ENCODE measurements at regions not wholly inside any gene's neighbourhood (a gene's known extent, or its start where the extent isn't known, plus 50 kb on each side); places are given as distances from the start of the nearest gene placed in this dataset.

DNA sequence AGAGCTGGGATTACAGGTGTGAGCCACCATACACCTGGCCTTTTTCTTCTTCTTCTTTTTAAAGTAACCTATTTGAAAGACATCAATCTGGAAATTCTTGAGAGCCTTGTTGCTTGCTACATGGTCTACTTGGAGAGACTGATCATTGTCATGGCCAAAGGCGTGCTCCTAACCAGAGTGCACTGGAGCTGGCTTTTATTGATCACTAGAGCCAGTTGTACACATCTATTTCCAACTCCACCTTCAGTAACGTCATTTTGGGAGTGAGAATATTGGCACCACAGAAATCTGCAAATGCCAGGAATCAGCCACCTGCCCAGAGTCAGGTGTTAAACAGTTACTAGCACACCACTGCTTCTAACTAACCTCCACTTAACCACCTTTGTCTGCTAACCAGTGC is 735.1 kb downstream of the TYW1 start:
- ChIA-PET POLR2A (no interaction called here), CTCF (no interaction called here)
- no peak for DNase-seq (ENCODE audit: low read depth, low spot score)
- no peak overlapping the region for H3K4me3 ChIP-seq (ENCODE audit: low read depth, low read length)
- TF ChIP-seq, protein P1, sequence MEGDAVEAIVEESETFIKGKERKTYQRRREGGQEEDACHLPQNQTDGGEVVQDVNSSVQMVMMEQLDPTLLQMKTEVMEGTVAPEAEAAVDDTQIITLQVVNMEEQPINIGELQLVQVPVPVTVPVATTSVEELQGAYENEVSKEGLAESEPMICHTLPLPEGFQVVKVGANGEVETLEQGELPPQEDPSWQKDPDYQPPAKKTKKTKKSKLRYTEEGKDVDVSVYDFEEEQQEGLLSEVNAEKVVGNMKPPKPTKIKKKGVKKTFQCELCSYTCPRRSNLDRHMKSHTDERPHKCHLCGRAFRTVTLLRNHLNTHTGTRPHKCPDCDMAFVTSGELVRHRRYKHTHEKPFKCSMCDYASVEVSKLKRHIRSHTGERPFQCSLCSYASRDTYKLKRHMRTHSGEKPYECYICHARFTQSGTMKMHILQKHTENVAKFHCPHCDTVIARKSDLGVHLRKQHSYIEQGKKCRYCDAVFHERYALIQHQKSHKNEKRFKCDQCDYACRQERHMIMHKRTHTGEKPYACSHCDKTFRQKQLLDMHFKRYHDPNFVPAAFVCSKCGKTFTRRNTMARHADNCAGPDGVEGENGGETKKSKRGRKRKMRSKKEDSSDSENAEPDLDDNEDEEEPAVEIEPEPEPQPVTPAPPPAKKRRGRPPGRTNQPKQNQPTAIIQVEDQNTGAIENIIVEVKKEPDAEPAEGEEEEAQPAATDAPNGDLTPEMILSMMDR (IDR thresholded peaks at IDR 0.05; ENCODE audit: insufficient read depth, low read length, missing control alignments), result no peak

DNA sequence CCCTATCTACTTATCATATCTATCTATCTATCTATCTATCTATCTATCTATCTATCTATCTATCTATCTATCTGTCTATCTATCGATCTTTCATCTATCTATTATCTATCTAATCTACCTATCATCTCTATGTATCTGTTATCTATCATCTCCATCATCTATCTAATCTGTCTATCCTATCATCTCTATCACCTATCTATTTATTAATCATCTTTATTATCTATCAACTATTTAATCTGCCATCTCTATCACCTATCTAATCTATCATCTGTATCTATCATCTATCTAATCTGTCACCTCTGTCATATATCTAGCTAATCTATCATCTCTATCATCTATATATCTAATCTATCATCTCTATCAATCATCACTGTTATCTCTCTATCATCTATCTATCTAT is 736.3 kb downstream of the TYW1 start:
- TF ChIP-seq, protein P1 (IDR thresholded peaks at IDR 0.05; ENCODE audit: insufficient read depth, low read length, missing control alignments), result no peak
- H3K4me3 ChIP-seq (ENCODE audit: low read depth, low read length), result no peak overlapping the region
- CTCF ChIA-PET, result no interaction called here
- no peak for DNase-seq (ENCODE audit: low read depth, low spot score)
- POLR2A ChIA-PET, result no interaction called here

DNA sequence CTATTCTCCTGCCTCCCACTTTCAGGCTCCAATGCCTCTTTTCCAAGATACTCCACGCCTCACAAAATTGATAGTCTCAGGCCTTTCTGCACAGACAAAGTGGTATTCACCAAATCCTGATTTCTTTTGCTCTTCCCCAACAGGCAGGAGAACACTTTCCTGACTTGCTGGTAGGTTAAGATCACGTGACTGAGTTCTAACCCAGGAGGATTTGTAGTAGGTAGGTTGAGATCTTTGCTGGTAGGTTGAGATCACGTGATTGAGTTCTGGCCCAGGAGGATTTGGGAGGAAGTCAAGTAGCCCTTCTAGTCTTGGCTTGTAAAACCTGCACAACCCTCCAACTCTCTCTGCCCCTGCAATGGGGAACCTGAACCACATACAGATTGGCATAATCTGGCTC is 741.5 kb downstream of the TYW1 start:
- POLR2A ChIA-PET, result no interaction called here
- no peak for DNase-seq (ENCODE audit: low read depth, low spot score)
- H3K4me3 ChIP-seq (ENCODE audit: low read depth, low read length), result no peak overlapping the region
- TF ChIP-seq, protein P1 (IDR thresholded peaks at IDR 0.05; ENCODE audit: insufficient read depth, low read length, missing control alignments), result no peak
- CTCF ChIA-PET, result no interaction called here

GRCh38 chr7:67738958-67739357 is 742.3 kb downstream of the TYW1 start:
- CTCF ChIA-PET, result no interaction called here
- TF ChIP-seq, protein P1 (IDR thresholded peaks at IDR 0.05; ENCODE audit: insufficient read depth, low read length, missing control alignments), result no peak
- no peak overlapping the region for H3K4me3 ChIP-seq (ENCODE audit: low read depth, low read length)
- POLR2A ChIA-PET, result no interaction called here
- DNase-seq (ENCODE audit: low read depth, low spot score), result peak; percentile 12

- TF ChIP-seq, protein P1 (IDR thresholded peaks at IDR 0.05; ENCODE audit: insufficient read depth, low read length, missing control alignments), result no peak
- DNase-seq (ENCODE audit: low read depth, low spot score), result no peak
- H3K4me3 ChIP-seq (ENCODE audit: low read depth, low read length), result no peak overlapping the region
- POLR2A ChIA-PET, result no interaction called here
- CTCF ChIA-PET, result no interaction called here
Observed at GRCh38 chr7:67743501-67743900, 746.9 kb downstream of the TYW1 start.

GRCh38 chr7:67752227-67752626 is 755.6 kb downstream of the TYW1 start:
- ChIA-PET CTCF (no interaction called here), POLR2A (no interaction called here)
- DNase-seq (ENCODE audit: low read depth, low spot score), result no peak
- TF ChIP-seq, protein P1 (IDR thresholded peaks at IDR 0.05; ENCODE audit: insufficient read depth, low read length, missing control alignments), result no peak
- no peak overlapping the region for H3K4me3 ChIP-seq (ENCODE audit: low read depth, low read length)
